Stimulated activated CD4-positive, alpha-beta T cell treated with anti-CD3 and anti-CD28 coated beads, TNF-alpha, amount 100 ng/mL, for 4 hours (primary cell): ENCODE measurements at regions not wholly inside any gene's neighbourhood (a gene's known extent, or its start where the extent isn't known, plus 50 kb on each side); places are given as distances from the start of the nearest gene placed in this dataset.
"Not testable (repeated sequence)": the region's sequence is repeated elsewhere in the genome, so short reads cannot be mapped to it uniquely, and the experiment has no call there.

ENCODE experiments used
- DNase-seq, 3 experiments: peaks; one replicate each; pipeline ENCODE4 v3.0.0-alpha.2; 2020; ENCODE audit warnings: low read depth in 3 of 3

DNA sequence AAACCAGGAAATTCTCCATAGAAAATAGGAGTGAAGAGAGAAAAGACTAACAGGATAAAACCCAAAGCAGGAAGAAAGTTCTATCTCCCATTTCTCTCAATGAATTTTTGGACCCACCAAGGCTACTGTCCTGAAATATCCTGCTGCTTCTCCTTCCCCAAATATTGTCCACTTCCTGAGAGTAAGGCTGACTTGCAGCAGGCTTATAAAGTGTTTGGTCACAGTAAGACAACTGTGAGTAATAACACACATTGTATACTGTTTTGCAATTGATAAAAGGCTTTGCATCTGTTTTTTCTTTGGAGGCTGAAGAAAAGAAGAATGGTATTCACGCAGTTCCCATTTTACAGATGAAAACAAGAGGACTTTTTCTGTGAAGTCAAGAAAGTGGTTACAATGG lies 52.8 kb downstream of the FOXD4L6 start:
- DNase-seq = not testable (repeated sequence)

- DNase-seq = not testable (repeated sequence)
Measured at GRCh38 chr9:41074356-41074942, 54.0 kb downstream of the FOXD4L6 start.

GRCh38 chr9:41073471-41074243 lies 54.8 kb downstream of the FOXD4L6 start:
- not testable (repeated sequence) for DNase-seq

- not testable (repeated sequence) for DNase-seq
Measured at GRCh38 chr9:41064125-41064795, 64.2 kb downstream of the FOXD4L6 start.

DNA sequence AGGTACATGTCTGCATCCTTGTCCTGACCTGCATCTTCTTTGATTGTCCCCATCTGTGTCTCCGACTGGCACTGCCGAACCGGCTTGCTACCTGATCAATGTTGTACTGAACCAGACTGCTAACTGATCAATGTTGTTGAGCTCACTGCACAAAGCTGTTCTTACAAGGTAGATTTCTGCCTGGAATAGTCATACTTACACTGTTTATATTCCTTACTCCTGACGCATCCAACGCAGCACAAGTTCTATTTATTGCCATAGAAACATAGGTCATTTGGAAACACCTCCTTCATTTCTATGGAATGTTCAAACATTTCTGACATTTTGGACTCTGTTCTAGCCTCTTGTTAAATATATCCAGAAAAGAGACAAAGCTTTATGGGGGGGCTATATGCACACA lies 65.2 kb downstream of the FOXD4L6 start:
- DNase-seq = not testable (repeated sequence)

GRCh38 chr9:41059603-41060002 lies 68.9 kb downstream of the FOXD4L6 start:
- not testable (repeated sequence) for DNase-seq

- not testable (repeated sequence) for DNase-seq
Measured at GRCh38 chr9:41053666-41054363, 74.7 kb downstream of the FOXD4L6 start.

- not testable (repeated sequence) for DNase-seq
Measured at GRCh38 chr9:41048672-41049071, 79.8 kb downstream of the FOXD4L6 start.

DNA sequence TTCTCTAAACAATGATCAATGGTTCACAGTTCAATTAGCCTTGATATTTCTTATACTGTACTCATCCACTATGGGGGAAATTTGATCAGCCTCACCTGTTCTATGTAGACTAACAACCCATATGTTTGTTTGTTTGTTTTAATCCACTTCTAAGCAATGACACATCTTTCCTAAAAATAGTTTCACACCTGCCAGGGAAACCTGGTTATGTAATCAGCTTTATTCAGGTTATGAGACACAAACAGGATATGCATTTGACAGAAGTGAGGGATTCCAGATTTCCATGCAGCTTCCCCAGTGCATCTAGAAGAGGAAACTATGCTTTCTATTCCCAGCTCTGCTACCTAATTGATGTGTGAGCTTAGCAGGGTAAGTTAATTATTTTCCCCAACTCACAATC lies 80.7 kb downstream of the FOXD4L6 start:
- not testable (repeated sequence) for DNase-seq

- not testable (repeated sequence) for DNase-seq
Measured at GRCh38 chr9:41044930-41045329, 83.6 kb downstream of the FOXD4L6 start.

DNA sequence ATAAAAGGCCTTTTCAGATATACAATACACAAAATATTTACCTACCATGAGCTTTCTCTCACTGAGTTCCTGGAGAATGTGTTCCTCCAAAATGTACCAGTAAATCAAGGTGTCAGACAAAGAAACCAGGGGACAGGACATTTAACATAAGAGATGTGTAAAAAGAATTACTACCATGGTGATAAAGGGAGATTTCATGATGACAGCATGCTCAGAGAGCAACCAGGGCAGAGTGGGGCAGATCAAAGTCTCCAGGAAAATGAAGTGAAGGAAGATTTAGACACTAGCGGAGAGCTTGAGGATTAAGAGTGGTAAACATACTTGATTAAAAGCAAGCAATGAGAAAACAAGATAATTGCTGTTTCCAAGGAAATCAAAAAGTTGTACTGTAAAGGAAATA lies 85.0 kb downstream of the FOXD4L6 start:
- DNase-seq = not testable (repeated sequence)

GRCh38 chr9:41042111-41042510 lies 86.4 kb downstream of the FOXD4L6 start:
- DNase-seq = not testable (repeated sequence)

- not testable (repeated sequence) for DNase-seq
Measured at GRCh38 chr9:41040705-41041342, 87.7 kb downstream of the FOXD4L6 start.

- not testable (repeated sequence) for DNase-seq
Measured at GRCh38 chr9:41035276-41035675, 93.2 kb downstream of the FOXD4L6 start.

GRCh38 chr9:41034699-41035197 lies 93.7 kb downstream of the FOXD4L6 start:
- not testable (repeated sequence) for DNase-seq

DNA sequence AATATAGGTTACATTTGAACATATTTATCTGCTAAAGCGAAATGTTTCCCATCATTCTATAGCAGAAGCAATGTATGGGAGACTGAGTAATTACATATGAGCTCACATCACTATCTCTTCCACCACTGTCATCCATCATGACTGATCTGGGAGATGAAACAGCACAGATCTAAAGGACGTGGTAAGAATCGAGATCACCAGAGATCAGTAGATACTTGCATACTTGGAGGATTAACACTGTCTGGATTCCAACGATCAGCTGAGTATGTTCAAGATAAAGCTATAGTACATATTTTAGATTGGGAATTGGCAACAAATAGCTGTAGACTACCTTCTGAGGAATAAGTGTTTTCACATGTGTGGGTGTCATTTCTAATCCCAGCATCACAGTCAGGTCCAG lies 94.6 kb downstream of the FOXD4L6 start:
- DNase-seq = not testable (repeated sequence)

DNA sequence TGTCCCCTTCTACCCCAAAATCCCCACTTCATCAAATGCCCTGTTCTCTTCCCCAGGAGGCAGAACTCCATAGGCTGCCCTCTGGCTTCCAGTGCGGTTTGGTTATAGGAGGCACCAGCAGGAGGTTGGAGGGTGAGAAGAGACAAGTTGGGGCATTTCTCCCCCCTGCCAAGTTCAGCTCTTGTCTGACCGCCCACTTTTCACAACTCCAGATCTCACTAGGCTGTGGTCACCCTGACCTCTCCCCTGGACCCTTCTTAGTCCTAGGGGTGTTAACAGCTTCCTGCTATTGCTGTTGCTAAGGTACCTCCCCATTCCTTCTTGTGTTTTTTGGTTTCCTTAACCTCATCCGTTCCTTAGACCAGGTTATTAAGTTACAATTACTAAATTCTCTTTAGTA lies 95.1 kb downstream of the FOXD4L6 start:
- not testable (repeated sequence) for DNase-seq

- not testable (repeated sequence) for DNase-seq
Measured at GRCh38 chr9:41026912-41027676, 101.4 kb downstream of the FOXD4L6 start.

GRCh38 chr9:41022365-41022764 lies 106.1 kb downstream of the FOXD4L6 start:
- not testable (repeated sequence) for DNase-seq

DNA sequence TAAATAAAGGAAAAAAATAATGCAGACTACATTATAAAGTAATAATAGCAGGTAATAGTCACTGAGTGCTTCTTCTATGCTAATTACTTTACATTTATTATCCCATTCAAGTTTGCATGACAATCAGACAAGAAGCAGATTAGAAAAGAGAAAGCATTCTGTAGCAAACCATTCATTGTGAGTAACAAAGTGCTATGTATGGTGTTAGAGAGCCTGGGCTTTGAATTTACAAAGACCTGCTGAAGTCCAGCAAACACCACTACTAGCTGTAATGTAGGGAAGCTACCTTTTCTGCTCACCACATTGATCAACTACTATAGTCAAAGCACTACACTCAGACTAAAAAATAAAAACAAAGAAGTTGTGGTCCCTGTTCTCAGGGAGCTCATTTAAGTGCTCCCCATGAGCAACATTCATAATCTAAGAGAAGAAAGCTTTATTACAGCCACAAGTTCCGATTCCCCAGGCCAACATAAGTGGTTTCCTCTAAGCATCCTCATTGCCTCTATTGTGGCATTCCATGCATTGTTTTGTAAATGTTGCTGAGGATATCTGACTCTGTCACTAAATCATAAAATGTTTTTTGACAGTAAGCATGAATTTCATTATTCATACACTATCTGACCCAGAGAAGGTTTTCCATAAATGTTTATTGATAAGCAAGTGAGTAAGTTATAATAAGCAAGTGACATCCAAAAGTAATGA lies 108.5 kb downstream of the FOXD4L6 start:
- not testable (repeated sequence) for DNase-seq
